ENCODE measurements at regions not wholly inside any gene's neighbourhood (a gene's known extent, or its start where the extent isn't known, plus 50 kb on each side); places are given as distances from the start of the nearest gene placed in this dataset.

GRCh38 chr12:85642288-85642687 is 193.9 kb downstream of the RASSF9 start:
- DNase-seq = no peak

GRCh38 chr12:85642808-85643207 is 193.4 kb downstream of the RASSF9 start:
- peak; percentile 5 to 9 for DNase-seq

GRCh38 chr12:85644508-85644907 is 191.7 kb downstream of the RASSF9 start:
- DNase-seq = no peak

- DNase-seq = no peak
These were observed 182.3 kb downstream of the RASSF9 start for GRCh38 chr12:85653731-85654455.

- DNase-seq = no peak
These were observed 181.8 kb downstream of the RASSF9 start for GRCh38 chr12:85654456-85654840.

GRCh38 chr12:85656561-85656960 is 179.6 kb downstream of the RASSF9 start:
- DNase-seq = no peak

- DNase-seq = no peak
These were observed 179.0 kb downstream of the RASSF9 start for GRCh38 chr12:85657251-85657650.

GRCh38 chr12:85657836-85658630 is 178.2 kb downstream of the RASSF9 start:
- no peak for DNase-seq

- DNase-seq = no peak
These were observed 176.3 kb downstream of the RASSF9 start for GRCh38 chr12:85659754-85660530.

GRCh38 chr12:85661461-85662206 is 174.6 kb downstream of the RASSF9 start:
- DNase-seq = no peak

- DNase-seq = peak; percentile 14 to 18
These were observed 174.0 kb downstream of the RASSF9 start for GRCh38 chr12:85662207-85662602.

GRCh38 chr12:85663631-85664030 is 172.6 kb downstream of the RASSF9 start:
- no peak for DNase-seq

GRCh38 chr12:85664429-85664828 is 171.8 kb downstream of the RASSF9 start:
- DNase-seq = no peak

- DNase-seq = no peak
These were observed 166.3 kb downstream of the RASSF9 start for GRCh38 chr12:85669911-85670310.

GRCh38 chr12:85672436-85672835 is 163.8 kb downstream of the RASSF9 start:
- DNase-seq = no peak

GRCh38 chr12:85673921-85674420 is 162.2 kb downstream of the RASSF9 start:
- no peak for DNase-seq

GRCh38 chr12:85676816-85677749 is 159.1 kb downstream of the RASSF9 start:
- DNase-seq = no peak

- no peak for DNase-seq
These were observed 156.9 kb downstream of the RASSF9 start for GRCh38 chr12:85679296-85679695.

GRCh38 chr12:85680881-85681280 is 155.3 kb downstream of the RASSF9 start:
- no peak for DNase-seq

GRCh38 chr12:85681333-85681732 is 154.9 kb downstream of the RASSF9 start:
- DNase-seq = no peak

- no peak for DNase-seq
These were observed 153.2 kb downstream of the RASSF9 start for GRCh38 chr12:85683051-85683450.

All from inflammatory macrophage treated with lipopolysaccharide for 1 hour (primary cell).